ENCODE measurements at regions not wholly inside any gene's neighbourhood (a gene's known extent, or its start where the extent isn't known, plus 50 kb on each side); places are given as distances from the start of the nearest gene placed in this dataset.
A peak's percentile ranks its signal among the peaks of the same experiment; 100 is the strongest.
"Not testable (repeated sequence)": the region's sequence is repeated elsewhere in the genome, so short reads cannot be mapped to it uniquely, and the experiment has no call there.

DNA sequence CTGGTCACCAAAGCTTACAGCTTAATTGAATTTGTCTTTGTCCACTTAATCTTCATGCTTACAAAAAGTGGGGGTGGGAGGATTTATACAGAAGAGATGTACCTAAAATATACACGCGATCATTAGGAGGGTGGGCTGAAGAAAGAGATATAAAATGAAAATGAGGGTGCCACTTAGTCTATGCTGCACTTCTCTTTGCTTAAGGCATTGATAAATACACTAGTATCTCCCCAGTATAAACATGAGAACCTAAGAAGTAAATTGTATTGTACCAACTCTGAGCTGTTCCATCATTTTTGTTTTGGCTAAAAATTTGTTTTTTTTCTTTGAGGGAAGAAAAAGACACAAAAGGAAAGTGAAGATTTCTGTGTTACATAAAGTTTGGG lies 170.8 kb upstream of the ZNF217 start:
- ATAC-seq = no peak

DNA sequence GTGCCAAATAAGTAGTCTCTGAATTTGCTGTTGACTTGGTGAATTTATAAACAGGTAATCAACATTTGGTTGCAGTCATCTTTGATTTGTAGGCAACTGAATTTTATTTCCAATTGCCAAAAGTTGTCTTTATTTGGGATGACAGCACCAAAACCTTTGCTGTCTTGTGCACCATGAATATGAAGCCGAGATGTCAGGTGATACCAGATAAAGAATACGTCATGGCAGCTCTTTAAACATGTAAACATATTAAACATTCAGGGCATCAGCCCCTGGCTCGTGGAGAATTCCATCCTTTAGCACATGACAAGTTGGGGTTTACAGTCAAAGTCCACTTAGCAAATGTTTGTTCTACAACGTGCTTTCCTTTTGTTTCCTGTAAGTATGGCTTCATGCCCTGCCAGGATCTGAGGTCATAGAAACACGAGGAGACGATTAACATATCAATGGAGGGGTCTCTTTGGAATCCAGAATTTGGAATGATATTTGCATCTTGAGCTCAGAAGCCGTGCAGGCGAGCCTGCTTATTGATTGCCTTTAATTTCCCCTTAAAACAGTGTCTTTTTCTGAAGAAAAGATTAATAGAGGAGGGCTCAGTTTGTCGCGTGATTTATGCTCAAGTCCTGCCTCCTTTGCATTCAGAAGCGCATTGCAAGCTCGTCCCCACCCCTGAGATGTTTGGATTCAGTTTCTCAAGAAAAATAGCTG lies 170.2 kb upstream of the ZNF217 start:
- no peak for ATAC-seq

DNA sequence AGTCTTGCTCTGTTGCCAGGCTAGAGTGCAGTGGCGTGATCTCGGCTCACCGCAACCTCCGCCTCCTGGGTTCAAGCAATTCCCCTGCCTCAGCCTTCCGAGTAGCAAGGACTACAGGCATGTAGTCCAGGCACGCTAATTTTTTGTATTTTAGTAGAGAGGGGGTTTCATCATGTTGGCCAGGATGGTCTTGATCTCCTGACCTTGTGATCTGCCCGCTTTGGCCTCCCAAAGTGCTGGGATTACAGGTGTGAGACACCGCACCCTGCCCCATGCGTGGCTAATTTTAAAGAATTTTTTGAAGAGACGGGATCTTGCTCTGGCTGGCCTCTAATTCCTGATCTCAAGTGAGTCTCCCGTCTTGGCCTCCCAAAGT lies 168.8 kb upstream of the ZNF217 start:
- not testable (repeated sequence) for ATAC-seq

DNA sequence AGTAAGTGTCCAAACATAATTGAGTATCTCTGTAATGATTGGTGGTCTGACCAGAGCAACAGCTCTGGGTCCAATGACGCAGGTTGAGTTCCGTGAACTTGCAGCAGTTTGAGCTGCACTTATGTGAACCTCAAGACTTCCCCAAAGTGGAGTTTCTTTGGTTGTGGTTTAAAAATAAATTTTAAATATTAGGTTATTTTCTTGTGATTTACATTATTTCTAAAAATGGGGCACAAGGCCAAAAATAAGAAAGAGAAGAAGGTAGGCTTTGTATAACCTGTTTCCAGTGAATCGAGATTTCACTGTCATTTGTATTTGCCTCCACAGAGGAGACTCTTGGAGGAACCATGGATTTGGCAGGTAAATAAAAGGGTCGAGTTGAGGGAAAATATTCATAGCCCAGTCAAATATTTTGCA lies 166.4 kb upstream of the ZNF217 start:
- no peak for ATAC-seq

GRCh38 chr20:53757472-53757913 lies 163.9 kb upstream of the ZNF217 start:
- ATAC-seq = no peak

- no peak for ATAC-seq
Measured at GRCh38 chr20:53755733-53756531, 162.3 kb upstream of the ZNF217 start.

GRCh38 chr20:53753880-53754459 lies 160.3 kb upstream of the ZNF217 start:
- no peak for ATAC-seq

DNA sequence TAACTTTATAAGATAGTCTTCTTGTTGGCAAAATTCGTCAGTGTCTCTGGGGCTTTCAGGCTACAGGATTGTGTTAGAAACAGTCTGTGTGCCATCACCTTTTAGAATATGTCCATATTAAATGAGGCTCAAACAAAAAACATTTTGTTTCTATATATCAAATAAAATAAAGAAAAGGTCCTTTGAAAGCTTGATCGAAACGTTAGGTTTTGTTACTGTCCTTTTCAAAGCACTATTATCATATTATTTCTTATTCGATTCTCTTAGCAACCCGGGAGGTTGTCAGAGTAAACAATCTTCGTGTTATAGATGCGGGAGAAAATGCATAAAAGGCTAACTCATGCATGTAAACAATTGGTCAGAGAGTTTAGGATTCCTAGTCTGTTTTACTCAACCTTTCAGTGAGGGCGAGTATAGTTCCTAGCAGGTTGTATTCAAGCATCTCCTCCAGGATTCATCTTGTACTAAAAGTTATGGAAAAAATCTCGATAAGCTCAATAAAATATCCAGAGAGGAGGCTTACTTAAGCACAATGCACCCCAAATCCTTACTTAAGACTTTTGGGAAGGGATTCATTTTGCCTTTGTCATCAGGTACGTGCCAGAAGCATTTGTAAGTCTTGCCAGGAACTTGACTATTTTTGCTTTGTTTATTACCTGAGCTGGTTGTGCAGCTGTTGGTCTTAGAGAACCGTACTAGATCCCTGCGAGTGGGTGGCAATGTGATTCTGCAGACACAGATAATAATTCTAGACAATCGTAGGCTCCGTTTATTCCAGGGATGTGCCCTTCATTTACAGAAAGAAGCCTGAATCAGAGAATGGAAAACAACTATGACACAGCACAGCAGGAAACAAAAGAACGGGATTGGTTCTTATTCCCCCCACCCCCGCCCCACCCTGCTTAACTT lies 159.6 kb upstream of the ZNF217 start:
- no peak for ATAC-seq

DNA sequence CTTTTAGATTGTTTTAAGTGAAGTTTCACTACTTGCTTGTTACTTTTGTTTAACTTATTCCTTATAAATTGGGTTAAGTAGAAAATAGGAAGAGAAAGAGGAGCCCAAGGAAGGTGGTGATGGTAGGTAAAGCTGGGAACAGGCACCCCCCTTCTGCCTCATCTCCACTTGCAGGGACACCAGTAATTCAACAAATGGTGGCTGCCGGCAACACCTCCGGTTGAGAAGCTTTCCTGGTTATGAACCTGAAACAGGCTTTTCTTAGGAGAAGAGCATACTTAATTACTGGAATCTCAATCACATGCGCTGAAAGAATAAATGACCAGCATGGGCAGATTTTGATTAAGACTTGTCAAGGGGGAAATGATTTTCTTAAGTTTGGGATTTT lies 158.9 kb upstream of the ZNF217 start:
- ATAC-seq = no peak

GRCh38 chr20:53751620-53752318 lies 158.1 kb upstream of the ZNF217 start:
- ATAC-seq = no peak

GRCh38 chr20:53750827-53751619 lies 157.4 kb upstream of the ZNF217 start:
- ATAC-seq = peak; percentile 62 to 72

- ATAC-seq = no peak
Measured at GRCh38 chr20:53749499-53749898, 155.9 kb upstream of the ZNF217 start.

DNA sequence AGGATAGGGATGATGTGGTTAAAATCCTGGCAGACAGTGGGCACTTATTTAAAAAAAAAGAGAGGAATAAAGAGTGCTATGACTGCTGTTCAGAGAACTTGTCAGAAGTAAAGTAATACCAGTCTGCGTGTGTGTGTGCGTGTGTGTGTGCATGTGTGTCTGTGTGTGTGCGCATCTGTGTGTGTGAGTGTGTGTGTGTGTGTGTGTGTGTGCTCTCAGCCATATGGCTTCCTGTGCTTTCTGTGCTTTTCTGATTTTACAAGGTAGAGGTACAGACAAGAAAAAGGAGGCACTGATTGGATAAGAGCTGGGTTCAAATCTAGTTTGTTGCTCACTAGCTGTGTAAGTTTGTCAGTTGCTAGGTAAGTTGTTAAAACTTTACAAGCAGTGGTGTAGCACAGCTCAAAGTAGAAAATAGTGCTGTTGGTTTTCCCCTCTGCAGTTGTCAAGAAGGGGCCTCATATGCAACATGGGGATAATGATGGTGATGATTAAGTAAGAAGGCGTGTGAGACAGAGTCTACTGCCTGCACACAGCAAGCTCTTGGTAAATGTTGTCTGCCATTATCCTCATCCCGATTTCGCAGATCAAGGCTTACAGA lies 155.3 kb upstream of the ZNF217 start:
- peak in 1 of 2 donors; percentile 53 for ATAC-seq

DNA sequence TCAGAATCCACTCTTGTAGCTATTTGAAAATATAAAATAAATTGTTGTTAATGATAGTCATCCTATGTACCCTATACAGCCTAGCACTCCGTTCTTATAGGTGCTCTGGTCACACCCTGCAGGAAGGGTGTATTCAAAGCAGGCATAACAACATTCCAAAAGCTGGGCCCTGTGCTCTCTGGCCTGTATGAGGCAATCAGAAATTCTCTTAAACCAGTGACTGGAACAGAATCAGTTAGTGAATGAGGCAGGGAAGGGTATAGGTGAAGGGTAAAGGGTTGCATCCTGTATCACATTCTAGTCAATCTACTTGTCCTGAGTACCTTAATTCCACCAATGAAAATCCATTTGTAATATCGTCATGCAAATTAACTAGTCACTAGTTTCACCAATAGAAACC lies 154.5 kb upstream of the ZNF217 start:
- no peak for ATAC-seq

DNA sequence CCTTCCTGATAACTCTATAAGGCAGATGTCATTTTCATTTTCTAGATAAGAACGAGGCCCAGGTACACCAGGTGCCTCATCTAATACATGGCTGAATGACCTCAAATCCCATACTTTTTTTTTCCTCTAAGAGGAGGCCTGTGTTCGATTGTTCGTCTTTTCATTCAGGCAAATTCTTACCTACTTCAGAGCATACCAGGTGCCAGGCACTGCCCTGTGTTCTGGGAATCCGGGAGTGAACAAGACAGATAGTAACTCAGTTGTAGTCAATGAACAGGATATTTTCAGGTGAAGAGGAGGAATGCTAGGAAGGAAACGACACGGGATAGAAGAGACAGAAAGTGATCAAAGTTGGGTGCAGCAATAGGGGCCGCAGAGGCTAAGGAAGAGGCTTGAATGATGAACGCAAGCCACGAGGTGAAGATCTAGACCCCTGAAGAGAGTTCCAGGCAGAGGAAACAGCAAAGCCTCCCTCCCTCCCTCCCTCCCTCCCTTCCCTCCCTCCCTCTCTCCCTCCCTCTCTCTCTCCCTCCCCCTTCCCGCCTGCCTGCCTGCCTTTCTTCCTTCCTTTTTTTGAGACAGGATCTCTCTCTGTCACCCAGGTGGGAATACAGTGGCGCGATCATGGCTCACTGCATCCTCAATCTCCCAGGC lies 150.1 kb upstream of the ZNF217 start:
- ATAC-seq = no peak

DNA sequence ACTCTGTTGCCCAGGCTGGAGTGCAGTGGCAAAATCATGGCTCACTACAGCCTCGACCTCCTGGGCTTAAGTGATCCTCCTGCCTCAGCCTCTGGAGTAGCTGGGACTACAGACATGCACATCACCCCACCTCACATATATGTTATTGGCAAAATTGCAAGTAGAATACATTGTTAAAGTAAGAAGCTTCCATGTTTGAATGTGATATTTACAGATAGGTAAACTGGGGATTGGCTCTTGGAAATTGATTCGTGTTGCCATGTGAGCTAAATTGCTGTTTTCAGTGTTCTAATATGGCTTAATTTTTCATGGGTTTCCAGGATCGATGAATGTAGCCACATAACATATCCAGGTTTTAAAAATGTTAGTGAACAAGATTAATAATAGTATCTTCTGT lies 149.0 kb upstream of the ZNF217 start:
- no peak for ATAC-seq

DNA sequence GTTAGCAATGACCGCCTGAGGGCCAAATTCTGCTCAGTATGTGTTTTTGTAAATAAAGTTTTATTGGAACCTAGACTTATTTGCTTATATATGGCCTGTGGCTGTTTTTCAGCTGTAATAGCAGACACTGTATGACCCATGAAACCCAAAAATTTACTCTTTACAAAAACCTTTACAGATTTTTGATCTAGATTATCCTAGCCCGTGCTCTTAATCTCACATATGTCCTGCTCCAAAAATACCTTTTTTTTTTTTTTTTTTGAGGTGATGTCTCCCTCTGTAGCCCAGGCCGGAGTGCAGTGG lies 148.0 kb upstream of the ZNF217 start:
- no peak for ATAC-seq

DNA sequence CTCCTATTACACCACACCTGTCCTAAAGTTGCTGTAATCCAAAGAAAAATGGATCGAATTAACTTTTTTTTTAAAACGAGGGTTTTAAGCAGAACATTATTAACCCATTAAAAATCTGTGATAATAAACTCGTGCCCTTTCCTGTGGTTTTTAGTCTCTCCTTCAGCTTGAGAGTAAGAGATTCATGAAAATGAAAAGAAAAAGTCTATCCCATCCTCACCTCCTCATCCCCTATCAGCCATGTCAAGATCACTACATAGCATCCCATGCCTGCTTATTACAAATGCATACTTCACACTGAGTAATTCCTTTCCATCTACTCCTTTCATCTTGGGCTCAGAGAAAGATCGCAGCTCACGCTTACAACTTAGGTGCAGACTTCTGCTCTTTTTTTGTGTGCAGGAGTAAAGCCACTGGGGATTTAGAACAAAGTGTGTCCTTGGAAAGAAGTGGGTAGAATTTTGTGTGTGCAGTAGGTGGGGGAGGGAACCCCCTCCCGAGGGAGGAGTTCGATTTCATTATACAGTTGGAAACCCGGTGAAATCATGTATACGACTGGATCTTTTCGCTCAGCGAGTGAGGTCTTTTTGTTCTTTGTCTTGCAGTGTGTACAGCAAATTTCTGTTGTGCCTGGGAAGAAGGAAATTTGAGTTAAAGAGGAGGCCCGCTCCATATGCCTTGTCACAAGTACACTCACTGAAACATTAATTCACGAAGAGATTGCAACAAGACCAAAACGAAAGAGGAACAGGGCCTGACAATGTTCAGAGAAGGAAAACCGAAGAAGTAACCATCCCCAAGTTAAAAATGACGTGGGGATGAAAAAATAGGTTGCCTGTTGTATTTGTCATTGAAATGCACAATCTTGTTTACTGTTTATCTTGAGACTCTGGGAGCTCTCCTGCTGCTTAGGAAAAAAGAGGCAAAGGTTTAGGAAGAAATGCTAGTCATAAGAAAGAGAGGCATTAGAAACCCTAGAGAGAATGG lies 146.5 kb upstream of the ZNF217 start:
- peak in 1 of 2 donors; percentile 53 for ATAC-seq

Data from activated CD4-positive, CD25-positive, alpha-beta regulatory T cell treated with anti-CD3 and anti-CD28 coated beads, Interleukin-2, amount 50 U/mL, for 24 hours (primary cell).